DND-41 (cell line): ENCODE measurements at regions not wholly inside any gene's neighbourhood (a gene's known extent, or its start where the extent isn't known, plus 50 kb on each side); places are given as distances from the start of the nearest gene placed in this dataset.

ENCODE experiments used
- ATAC-seq: fragments of 200-7000 bp; cut with Tn5 transposase; 3 replicates; pipeline ENCODE4 v1.9.1; 2021; ENCODE audit warnings: low read depth; ENCODE audit not compliant: insufficient read depth
- DNase-seq: peaks from one replicate; pipeline ENCODE4 v3.0.0-alpha.2; 2020
- H2AFZ ChIP-seq: 2 replicates; pipeline ENCODE4 v1.6.0; 2012; ENCODE audit warnings: low read depth, low read length
- H3K27ac ChIP-seq: 2 replicates; pipeline ENCODE4 v1.5.1; 2012; ENCODE audit warnings: low read length, inconsistent platforms
- H3K27me3 ChIP-seq: fragments of 200-600 bp; sonication (generic); 2 replicates; pipeline ENCODE4 v1.6.0; 2012; ENCODE audit warnings: low read length, mild to moderate bottlenecking, inconsistent platforms; ENCODE audit not compliant: insufficient read depth, poor library complexity
- H3K36me3 ChIP-seq: 2 replicates; pipeline ENCODE4 v1.5.1; 2012; ENCODE audit warnings: low read length, inconsistent platforms; ENCODE audit not compliant: insufficient read depth
- H3K4me1 ChIP-seq: 2 replicates; pipeline ENCODE4 v1.5.1; 2012; ENCODE audit warnings: mild to moderate bottlenecking, low read length; ENCODE audit not compliant: insufficient read depth
- H3K4me2 ChIP-seq: 2 replicates; pipeline ENCODE4 v1.6.0; 2012; ENCODE audit warnings: mild to moderate bottlenecking, moderate library complexity, low read length, inconsistent platforms; ENCODE audit not compliant: insufficient read depth
- H3K4me3 ChIP-seq, 2 experiments: fragments of 200-600 bp in 1 of 2; shearing (Covaris generic) in 1 of 2; 2 replicates each; pipeline ENCODE4 v1.5.1; 2012 to 2016; ENCODE audit warnings: inconsistent platforms in 2 of 2, low read length in 2 of 2, mild to moderate bottlenecking in 2 of 2, low read depth in 1 of 2, moderate library complexity in 1 of 2
- H3K79me2 ChIP-seq: 2 replicates; pipeline ENCODE4 v1.6.0; 2012; ENCODE audit warnings: low read length, inconsistent platforms; ENCODE audit not compliant: insufficient read depth
- H3K9ac ChIP-seq: 2 replicates; pipeline ENCODE4 v1.6.0; 2012; ENCODE audit warnings: low read depth, mild to moderate bottlenecking, inconsistent platforms, low read length, moderate library complexity
- H3K9me3 ChIP-seq: 2 replicates; pipeline ENCODE4 v1.5.1; 2012; ENCODE audit warnings: low read length, moderate library complexity, mild to moderate bottlenecking, inconsistent platforms; ENCODE audit not compliant: insufficient read depth, severe bottlenecking
- H4K20me1 ChIP-seq: 2 replicates; pipeline ENCODE4 v1.6.0; 2012; ENCODE audit warnings: low read length; ENCODE audit not compliant: insufficient read depth
- CTCF ChIP-seq: IDR thresholded peaks from 2 replicates; pipeline ENCODE4 v1.5.1; 2012; ENCODE audit warnings: borderline replicate concordance, low read length, moderate library complexity, mild to moderate bottlenecking; ENCODE audit not compliant: poor library complexity, severe bottlenecking; ENCODE audit errors: extremely low read depth
- EZH2 ChIP-seq: IDR thresholded peaks from 3 replicates; pipeline ENCODE4 v1.6.1; 2012; ENCODE audit warnings: borderline replicate concordance, low read depth, mild to moderate bottlenecking, moderate library complexity, low read length, inconsistent platforms; ENCODE audit not compliant: severe bottlenecking

- Histone ChIP-seq H3K36me3 (no peaks in the 10 kb centered on the region), H2AFZ (no peak overlapping the region), H3K4me3 (no peak overlapping the region), H3K27ac (no peak overlapping the region), H4K20me1 (no peaks in the 10 kb centered on the region), H3K9me3 (no peaks in the 10 kb centered on the region), H3K9ac (no peak overlapping the region), H3K27me3 (no peaks in the 10 kb centered on the region), H3K79me2 (no peaks in the 10 kb centered on the region), H3K4me2 (no peak overlapping the region), H3K4me1 (no peaks in the 10 kb centered on the region)
- TF ChIP-seq CTCF (no peak), EZH2 (no peak)
- no peak for ATAC-seq
- no peak for DNase-seq
Observed at GRCh38 chr4:55754754-55755350, 64.7 kb upstream of the EXOC1L start.

GRCh38 chr4:55756208-55756607 is 63.4 kb upstream of the EXOC1L start:
- Histone ChIP-seq H3K9ac (no peak overlapping the region), H3K4me1 (no peaks in the 10 kb centered on the region), H3K27me3 (no peaks in the 10 kb centered on the region), H3K4me3 (no peak overlapping the region), H3K27ac (no peak overlapping the region), H3K4me2 (no peak overlapping the region), H3K9me3 (no peaks in the 10 kb centered on the region), H3K79me2 (no peaks in the 10 kb centered on the region), H2AFZ (no peak overlapping the region), H4K20me1 (no peaks in the 10 kb centered on the region), H3K36me3 (no peaks in the 10 kb centered on the region)
- no peak for DNase-seq
- ATAC-seq: no peak
- no peak for TF ChIP-seq EZH2
- TF ChIP-seq CTCF: no peak

GRCh38 chr4:55757356-55757952 is 62.1 kb upstream of the EXOC1L start:
- H3K27ac ChIP-seq: no peak overlapping the region
- no peaks in the 10 kb centered on the region for H3K4me1 ChIP-seq
- DNase-seq (no peak), ATAC-seq (no peak)
- no peaks in the 10 kb centered on the region for H4K20me1 ChIP-seq
- H3K36me3 ChIP-seq: no peaks in the 10 kb centered on the region
- no peak overlapping the region for H3K9ac ChIP-seq
- TF ChIP-seq CTCF (no peak), EZH2 (no peak)
- H2AFZ ChIP-seq: no peak overlapping the region
- H3K9me3 ChIP-seq: no peaks in the 10 kb centered on the region
- no peaks in the 10 kb centered on the region for H3K27me3 ChIP-seq
- no peak overlapping the region for H3K4me2 ChIP-seq
- no peak overlapping the region for H3K4me3 ChIP-seq
- H3K79me2 ChIP-seq: no peaks in the 10 kb centered on the region
